ENCODE measurements at regions not wholly inside any gene's neighbourhood (a gene's known extent, or its start where the extent isn't known, plus 50 kb on each side); places are given as distances from the start of the nearest gene placed in this dataset.
"Not testable (repeated sequence)": the region's sequence is repeated elsewhere in the genome, so short reads cannot be mapped to it uniquely, and the experiment has no call there.

GRCh38 chr21:14013056-14013603 is 197.6 kb downstream of the LIPI start:
- no peak for TF ChIP-seq POLR2A (IDR thresholded peaks at IDR 0.05; ENCODE audit: low read length)
- no peak for TF ChIP-seq GATA1 (IDR thresholded peaks at IDR 0.05; ENCODE audit: low read depth, low read length)

DNA sequence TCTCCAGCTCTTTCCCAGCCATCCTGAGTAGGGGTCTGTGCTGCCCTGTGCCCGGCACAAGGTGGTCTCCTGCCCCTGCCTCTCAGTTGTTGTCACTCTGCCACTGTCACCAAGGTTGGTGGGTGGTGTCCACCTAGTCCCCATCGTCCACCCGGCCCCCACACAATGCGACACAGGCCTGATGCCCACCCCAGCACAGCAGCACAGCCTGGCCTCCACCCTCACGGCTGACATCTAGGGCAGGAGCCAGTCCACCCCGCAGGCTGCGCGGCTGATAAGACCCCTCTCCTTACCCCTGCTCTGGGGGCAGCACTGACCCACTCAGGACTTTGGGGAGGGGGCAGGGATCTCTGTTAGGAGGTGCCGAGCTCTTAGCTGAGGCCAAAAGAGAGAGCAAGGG is 198.3 kb downstream of the LIPI start:
- TF ChIP-seq GATA1 (IDR thresholded peaks at IDR 0.05; ENCODE audit: low read depth, low read length): no peak
- no peak for TF ChIP-seq POLR2A (IDR thresholded peaks at IDR 0.05; ENCODE audit: low read length)
- DNase-seq: no peak

More at GRCh38 chr21:14013056-14013603, 197.6 kb downstream of the LIPI start:
- DNase-seq: no peak

- not testable (repeated sequence) for DNase-seq
Observed at GRCh38 chr21:14011751-14012150, 199.0 kb downstream of the LIPI start.

- DNase-seq: not testable (repeated sequence)
Observed at GRCh38 chr21:14011149-14011548, 199.6 kb downstream of the LIPI start.

GRCh38 chr21:14010729-14011128 is 200.0 kb downstream of the LIPI start:
- no peak for DNase-seq
- no peak for TF ChIP-seq GATA1 (IDR thresholded peaks at IDR 0.05; ENCODE audit: low read depth, low read length)
- TF ChIP-seq POLR2A (IDR thresholded peaks at IDR 0.05; ENCODE audit: low read length): no peak

DNA sequence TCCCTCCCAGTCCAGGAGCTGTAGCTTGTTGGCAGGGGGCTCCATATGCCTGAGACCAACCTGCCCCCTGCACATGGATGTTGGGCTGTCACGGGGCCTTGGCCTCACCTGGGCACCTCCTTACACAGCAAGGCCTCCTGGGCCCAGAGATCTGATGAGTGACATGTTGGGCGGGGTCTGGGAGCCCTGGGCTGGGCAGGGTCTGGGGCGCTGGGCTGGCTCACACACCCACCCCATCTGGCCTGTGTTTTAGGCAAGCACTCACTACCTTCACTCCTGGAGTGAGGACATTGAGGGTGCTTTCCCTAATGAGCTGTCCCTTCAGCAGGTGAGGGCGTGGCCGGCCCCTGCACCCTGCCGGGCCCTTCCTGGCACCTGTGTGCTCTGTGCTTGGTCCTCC is 200.8 kb downstream of the LIPI start:
- not testable (repeated sequence) for DNase-seq

GRCh38 chr21:14009238-14009981 is 201.3 kb downstream of the LIPI start:
- DNase-seq: not testable (repeated sequence)

- not testable (repeated sequence) for DNase-seq
Observed at GRCh38 chr21:14008436-14008835, 202.3 kb downstream of the LIPI start.

- not testable (repeated sequence) for DNase-seq
Observed at GRCh38 chr21:14008006-14008405, 202.7 kb downstream of the LIPI start.

GRCh38 chr21:14006144-14006543 is 204.6 kb downstream of the LIPI start:
- DNase-seq: not testable (repeated sequence)

GRCh38 chr21:13986996-13987958 is 223.5 kb downstream of the LIPI start:
- not testable (repeated sequence) for DNase-seq

- not testable (repeated sequence) for DNase-seq
Observed at GRCh38 chr21:13985865-13986863, 224.6 kb downstream of the LIPI start.

DNA sequence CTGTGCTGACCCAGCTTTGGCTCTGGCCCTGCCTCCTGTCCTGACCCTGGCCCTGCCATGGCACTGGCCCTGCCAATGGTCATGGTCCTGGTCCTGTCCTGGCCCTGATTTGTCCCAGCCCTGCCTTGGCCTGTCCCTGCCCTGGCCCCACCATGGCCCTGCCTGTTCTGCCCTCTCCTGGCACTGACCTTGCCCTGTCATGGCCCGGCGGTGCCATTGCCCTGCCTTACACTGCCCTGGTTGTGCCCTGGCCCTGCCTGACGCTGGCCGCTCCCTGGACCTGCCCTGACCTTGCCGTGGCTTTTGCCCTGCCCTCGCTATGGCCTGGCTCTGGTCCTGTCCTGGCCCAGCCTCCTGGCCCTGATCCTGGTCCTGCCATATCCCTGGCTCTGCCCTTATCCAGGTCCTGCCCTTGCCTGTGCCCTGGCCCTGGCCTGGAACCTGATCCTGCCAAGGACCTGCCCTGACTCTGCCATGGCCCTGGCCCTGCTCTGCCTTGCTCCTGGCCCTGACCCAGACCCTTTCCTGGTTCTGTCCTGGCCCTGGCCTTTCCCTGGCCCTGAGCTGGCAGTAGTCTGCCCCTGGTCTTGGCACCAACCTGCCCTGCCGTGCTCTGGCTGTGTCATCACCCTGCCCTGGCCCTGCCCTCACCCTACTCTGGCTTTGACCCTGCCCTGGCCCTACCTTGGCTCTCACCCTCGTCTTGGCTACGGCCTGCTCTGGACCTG is 225.5 kb downstream of the LIPI start:
- not testable (repeated sequence) for DNase-seq

DNA sequence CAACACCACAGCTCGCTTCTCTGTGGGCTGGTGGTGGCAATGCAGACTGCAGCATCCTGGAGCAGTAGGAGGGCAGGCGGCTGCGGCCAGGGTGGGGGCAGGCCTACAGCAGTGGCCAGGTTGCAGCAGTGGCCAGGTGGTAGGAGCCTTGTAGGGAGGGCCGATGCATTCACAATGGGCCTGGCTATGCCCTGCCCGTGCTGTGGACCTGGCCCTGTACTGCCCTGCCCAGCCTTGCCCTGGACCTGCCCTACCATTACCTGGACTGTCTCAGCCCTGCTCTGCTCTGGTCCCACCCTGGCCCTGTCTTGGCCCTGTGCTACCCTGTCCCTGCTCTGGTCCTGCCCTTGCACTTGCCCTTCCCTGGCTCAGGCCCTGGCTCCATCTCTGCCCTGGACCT is 226.0 kb downstream of the LIPI start:
- DNase-seq: not testable (repeated sequence)

- not testable (repeated sequence) for DNase-seq
Observed at GRCh38 chr21:13981176-13982087, 229.3 kb downstream of the LIPI start.

DNA sequence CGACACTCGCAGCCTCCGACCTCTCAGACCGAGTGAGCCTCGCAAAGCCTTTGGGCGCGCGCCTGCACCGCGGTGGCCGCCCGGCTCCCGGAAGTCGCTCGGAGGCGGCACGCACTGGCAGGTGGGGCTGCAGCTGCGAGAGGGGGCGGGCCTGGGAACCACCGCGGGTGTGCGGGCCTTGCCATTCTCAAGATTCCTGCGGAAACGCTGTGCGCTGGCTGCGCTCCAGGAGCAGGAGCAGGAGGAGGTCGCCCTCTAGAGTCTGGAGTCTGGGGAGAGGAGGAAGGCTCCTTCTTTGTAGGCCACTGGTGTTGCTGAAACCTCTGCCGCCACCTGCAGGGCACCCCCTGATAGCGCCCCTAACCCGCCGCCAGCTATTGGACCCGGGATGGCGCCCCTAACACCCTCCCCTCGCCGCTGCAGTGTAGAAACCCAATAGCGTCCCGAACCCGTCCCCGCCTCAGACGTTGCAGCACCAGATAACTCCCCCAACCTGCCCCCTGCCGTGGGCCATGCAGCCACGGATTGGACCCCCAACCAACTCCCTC is 230.6 kb downstream of the LIPI start:
- DNase-seq: peak; percentile 75 to 78

DNA sequence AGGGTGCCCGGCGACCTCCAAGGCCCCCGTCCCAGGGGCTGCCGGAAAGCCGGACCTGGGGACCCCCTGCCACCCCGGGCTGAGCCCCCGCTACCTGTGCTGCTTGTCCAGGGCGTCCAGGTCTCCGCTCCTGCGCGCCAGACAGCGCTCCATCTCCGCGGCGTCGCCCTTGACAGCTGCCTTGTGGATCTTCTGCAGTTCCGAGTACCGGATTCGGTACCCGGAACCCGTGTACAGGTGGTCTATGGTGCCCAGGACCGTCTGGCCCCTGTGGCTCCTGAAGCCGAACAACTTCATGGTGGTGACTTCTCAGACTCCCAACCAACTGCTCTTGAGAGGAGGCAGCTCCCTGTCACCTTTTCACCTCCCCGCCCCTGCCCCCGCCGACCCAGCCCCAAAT is 231.1 kb downstream of the LIPI start:
- DNase-seq: peak in 1 of 2 experiments; percentile 11

DNA sequence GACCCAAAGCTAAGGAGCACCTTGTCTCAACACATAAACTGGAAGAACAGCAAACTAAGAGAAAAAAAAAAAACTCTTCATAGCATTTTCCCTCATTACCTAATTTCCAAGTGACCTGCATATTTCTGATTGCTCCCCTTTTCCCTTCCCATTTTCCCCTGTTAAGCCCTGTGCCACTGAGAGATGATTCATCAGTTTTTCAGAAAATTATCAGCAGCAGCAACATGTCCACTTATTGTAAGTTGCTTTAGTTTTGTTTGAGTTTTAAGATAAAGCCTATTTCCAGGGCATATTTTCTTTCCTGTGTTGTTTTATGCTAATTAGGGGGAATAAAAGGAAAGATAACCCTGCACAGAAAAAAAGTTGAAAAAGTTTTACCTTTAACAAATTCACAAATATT is 236.2 kb downstream of the LIPI start:
- DNase-seq: not testable (repeated sequence)

- not testable (repeated sequence) for DNase-seq
Observed at GRCh38 chr21:13969853-13970252, 240.9 kb downstream of the LIPI start.

Data from erythroblast (primary cell).